MCF 10A (cell line): ENCODE measurements at regions not wholly inside any gene's neighbourhood (a gene's known extent, or its start where the extent isn't known, plus 50 kb on each side); places are given as distances from the start of the nearest gene placed in this dataset.

ENCODE experiments used
- BruUV-seq: library from RNA; stranded (reverse); fragments of 400-500 nt; replicated peaks from 2 replicates; lab custom pipeline; 2021; lab: Mats Ljungman, UMichigan
- CTCF ChIA-PET: fragments of 300-600 bp; sonication (Branson Sonifier 250); formaldehyde crosslinking; extraction: SDS; loops from one replicate; lab custom pipeline; 2021; ENCODE audit warnings: antibody characterized with exemption, inconsistent platforms; lab: Yijun Ruan, JAX
- POLR2A ChIA-PET: fragments of 300-600, 350-650 bp; sonication (Branson Sonifier 250); formaldehyde crosslinking; extraction: SDS; loops from one replicate; lab custom pipeline; 2020; ENCODE audit warnings: antibody characterized with exemption, inconsistent platforms; lab: Yijun Ruan, JAX
- DNase-seq: peaks from one replicate; pipeline ENCODE4 v3.0.0-alpha.2; 2018; ENCODE audit not compliant: unreplicated experiment
- H3K27ac Mint-ChIP-seq: one replicate; pipeline ENCODE4 v1.8.0; 2022; ENCODE audit warnings: mild to moderate bottlenecking, low read depth, mixed read lengths; ENCODE audit not compliant: unreplicated experiment
- H3K27me3 Mint-ChIP-seq: one replicate; pipeline ENCODE4 v1.8.0; 2022; ENCODE audit warnings: mixed read lengths; ENCODE audit not compliant: insufficient read depth, unreplicated experiment
- H3K36me3 Mint-ChIP-seq: one replicate; pipeline ENCODE4 v1.8.0; 2022; ENCODE audit warnings: mild to moderate bottlenecking, moderate library complexity, mixed read lengths; ENCODE audit not compliant: insufficient read depth, unreplicated experiment
- H3K4me1 Mint-ChIP-seq: one replicate; pipeline ENCODE4 v1.8.0; 2022; ENCODE audit warnings: mixed read lengths; ENCODE audit not compliant: insufficient read depth, unreplicated experiment
- H3K4me3 Mint-ChIP-seq: one replicate; pipeline ENCODE4 v1.8.0; 2022; ENCODE audit warnings: mild to moderate bottlenecking, moderate library complexity, mixed read lengths; ENCODE audit not compliant: unreplicated experiment
- H3K9me3 Mint-ChIP-seq: one replicate; pipeline ENCODE4 v1.8.0; 2022; ENCODE audit warnings: mixed read lengths; ENCODE audit not compliant: unreplicated experiment
- CTCF ChIP-seq: fragments of 200-600 bp; IDR thresholded peaks from one replicate; pipeline ENCODE4 v1.8.0; 2022; ENCODE audit warnings: antibody characterized with exemption, mild to moderate bottlenecking; ENCODE audit not compliant: unreplicated experiment
- intact Hi-C: fragments of 100-400 bp; cut with micrococcal nuclease; formaldehyde crosslinking; loops from 2 replicates; pipeline ENCODE4 v1.14.1; 2022

- intact Hi-C loops = no loop called here
- DNase-seq = no peak
- peaks cover 15% of the 10 kb centered on the region for H3K27me3 Mint-ChIP-seq
- H3K36me3 Mint-ChIP-seq = no peaks in the 10 kb centered on the region
- no peak for TF ChIP-seq CTCF
- H3K4me3 Mint-ChIP-seq = no peak overlapping the region
- no TSS peak for BruUV-seq
- CTCF ChIA-PET = interaction anchor here (0.5 to 1.0 kb wide), 2 partner anchors 12 to 17 kb away, joined by 3 read pairs; no protein-coding TSS in a partner anchor
- H3K4me1 Mint-ChIP-seq = no peaks in the 10 kb centered on the region
- POLR2A ChIA-PET = no interaction called here
- no peak overlapping the region for H3K27ac Mint-ChIP-seq
- peaks cover 3% of the 10 kb centered on the region for H3K9me3 Mint-ChIP-seq
These were observed 400.4 kb upstream of the PODXL start for GRCh38 chr7:131956864-131957263.

GRCh38 chr7:131955679-131956078 is 399.3 kb upstream of the PODXL start:
- no peak overlapping the region for H3K27ac Mint-ChIP-seq
- ChIA-PET CTCF (interaction anchor here (0.7 to 0.8 kb wide), 3 partner anchors 15 to 296 kb away, joined by 3 read pairs; no protein-coding TSS in a partner anchor), POLR2A (no interaction called here)
- H3K9me3 Mint-ChIP-seq = peaks cover 7% of the 10 kb centered on the region
- no peak overlapping the region for H3K4me3 Mint-ChIP-seq
- no peaks in the 10 kb centered on the region for H3K4me1 Mint-ChIP-seq
- no TSS peak for BruUV-seq
- TF ChIP-seq CTCF = no peak
- intact Hi-C loops = no loop called here
- peaks cover 15% of the 10 kb centered on the region for H3K27me3 Mint-ChIP-seq
- no peak for DNase-seq
- H3K36me3 Mint-ChIP-seq = no peaks in the 10 kb centered on the region

- peaks cover 7% of the 10 kb centered on the region for H3K9me3 Mint-ChIP-seq
- H3K36me3 Mint-ChIP-seq = no peaks in the 10 kb centered on the region
- intact Hi-C loops = no loop called here
- no peak overlapping the region for H3K4me3 Mint-ChIP-seq
- no peak overlapping the region for H3K27ac Mint-ChIP-seq
- CTCF ChIA-PET = interaction anchor here (0.5 to 1.1 kb wide), 2 partner anchors 199 to 297 kb away, joined by 4 to 6 read pairs; no protein-coding TSS in a partner anchor
- no peak for DNase-seq
- TF ChIP-seq CTCF = no peak
- peaks cover 5% of the 10 kb centered on the region for H3K4me1 Mint-ChIP-seq
- peaks cover 15% of the 10 kb centered on the region for H3K27me3 Mint-ChIP-seq
- POLR2A ChIA-PET = no interaction called here
- BruUV-seq = no TSS peak
These were observed 396.8 kb upstream of the PODXL start for GRCh38 chr7:131953184-131953583.

GRCh38 chr7:131952365-131952764 is 395.9 kb upstream of the PODXL start:
- POLR2A ChIA-PET = no interaction called here
- DNase-seq = no peak
- peaks cover 7% of the 10 kb centered on the region for H3K9me3 Mint-ChIP-seq
- no peak overlapping the region for H3K4me3 Mint-ChIP-seq
- no peak overlapping the region for H3K27ac Mint-ChIP-seq
- H3K4me1 Mint-ChIP-seq = peaks cover 5% of the 10 kb centered on the region
- no TSS peak for BruUV-seq
- TF ChIP-seq CTCF = no peak
- no peaks in the 10 kb centered on the region for H3K36me3 Mint-ChIP-seq
- H3K27me3 Mint-ChIP-seq = peaks cover 15% of the 10 kb centered on the region
- CTCF ChIA-PET = interaction anchor here (0.5 kb wide), 1 partner anchor 198 kb away, joined by 6 read pairs; no protein-coding TSS in a partner anchor
- intact Hi-C loops = no loop called here
